Calu3 (cell line): ENCODE measurements at regions not wholly inside any gene's neighbourhood (a gene's known extent, or its start where the extent isn't known, plus 50 kb on each side); places are given as distances from the start of the nearest gene placed in this dataset.
A peak's percentile ranks its signal among the peaks of the same experiment; 100 is the strongest.
"Not testable (repeated sequence)": the region's sequence is repeated elsewhere in the genome, so short reads cannot be mapped to it uniquely, and the experiment has no call there.

Source experiments
- BruUV-seq: library from RNA; stranded (reverse); fragments of 400-500 nt; replicated peaks from 2 replicates; lab custom pipeline; 2021; lab: Mats Ljungman, UMichigan
- CTCF ChIA-PET: fragments of 300-600 bp; sonication (Branson Sonifier 250); formaldehyde crosslinking; loops from one replicate; lab custom pipeline; 2022; ENCODE audit warnings: antibody characterized with exemption; lab: Charles Lee
- DNase-seq: peaks from one replicate; pipeline ENCODE4 v3.0.0; 2022
- H3K27ac Mint-ChIP-seq: one replicate; pipeline ENCODE4 v1.8.0; 2022; ENCODE audit warnings: mixed read lengths; ENCODE audit not compliant: unreplicated experiment
- H3K27me3 Mint-ChIP-seq: one replicate; pipeline ENCODE4 v1.8.0; 2022; ENCODE audit warnings: mixed read lengths; ENCODE audit not compliant: unreplicated experiment
- H3K36me3 Mint-ChIP-seq: one replicate; pipeline ENCODE4 v1.8.0; 2022; ENCODE audit warnings: mild to moderate bottlenecking, moderate library complexity, mixed read lengths; ENCODE audit not compliant: insufficient read depth, unreplicated experiment
- H3K4me1 Mint-ChIP-seq: one replicate; pipeline ENCODE4 v1.8.0; 2022; ENCODE audit warnings: mild to moderate bottlenecking, low read depth, mixed read lengths; ENCODE audit not compliant: unreplicated experiment
- H3K4me3 Mint-ChIP-seq: one replicate; pipeline ENCODE4 v1.8.0; 2022; ENCODE audit warnings: mild to moderate bottlenecking, low read depth, moderate library complexity, mixed read lengths; ENCODE audit not compliant: unreplicated experiment
- H3K9me3 Mint-ChIP-seq: one replicate; pipeline ENCODE4 v1.8.0; 2022; ENCODE audit warnings: low read depth, mixed read lengths; ENCODE audit not compliant: unreplicated experiment
- CTCF ChIP-seq: fragments of 200-600 bp; IDR thresholded peaks from one replicate; pipeline ENCODE4 v1.8.0; 2022; ENCODE audit warnings: antibody characterized with exemption; ENCODE audit not compliant: unreplicated experiment
- intact Hi-C: fragments of 100-400 bp; cut with micrococcal nuclease; formaldehyde crosslinking; loops from one replicate; pipeline ENCODE4 v1.10.0; 2022; ENCODE audit not compliant: unreplicated experiment

GRCh38 chr5:110873773-110874437 is 135.1 kb downstream of the SLC25A46 start:
- H3K9me3 Mint-ChIP-seq, result no peaks in the 10 kb centered on the region
- no peak overlapping the region for H3K27ac Mint-ChIP-seq
- no peak for DNase-seq
- H3K4me1 Mint-ChIP-seq, result no peaks in the 10 kb centered on the region
- TF ChIP-seq CTCF, result no peak
- CTCF ChIA-PET, result no interaction called here
- intact Hi-C loops, result no loop called here
- no TSS peak for BruUV-seq
- H3K36me3 Mint-ChIP-seq, result no peaks in the 10 kb centered on the region
- H3K27me3 Mint-ChIP-seq, result no peaks in the 10 kb centered on the region
- H3K4me3 Mint-ChIP-seq, result no peak overlapping the region

- CTCF ChIA-PET, DNase-seq, intact Hi-C loops, H3K36me3 Mint-ChIP-seq, H3K4me1 Mint-ChIP-seq, H3K4me3 Mint-ChIP-seq, H3K27me3 Mint-ChIP-seq, H3K27ac Mint-ChIP-seq, H3K9me3 Mint-ChIP-seq, BruUV-seq: not testable (repeated sequence)
Observed at GRCh38 chr5:110875115-110875514, 136.3 kb downstream of the SLC25A46 start.

- intact Hi-C loops, result no loop called here
- BruUV-seq, result no TSS peak
- DNase-seq, result no peak
- CTCF ChIA-PET, result interaction anchor here (1.2 kb wide), 1 partner anchor 11 kb away, joined by 3 read pairs; no protein-coding TSS in a partner anchor
- no peak for TF ChIP-seq CTCF
- no peak overlapping the region for H3K27ac Mint-ChIP-seq
- H3K36me3 Mint-ChIP-seq, result no peaks in the 10 kb centered on the region
- H3K4me3 Mint-ChIP-seq, result no peak overlapping the region
- H3K4me1 Mint-ChIP-seq, result no peaks in the 10 kb centered on the region
- no peaks in the 10 kb centered on the region for H3K27me3 Mint-ChIP-seq
- no peaks in the 10 kb centered on the region for H3K9me3 Mint-ChIP-seq
Observed at GRCh38 chr5:110878115-110878514, 139.3 kb downstream of the SLC25A46 start.

DNA sequence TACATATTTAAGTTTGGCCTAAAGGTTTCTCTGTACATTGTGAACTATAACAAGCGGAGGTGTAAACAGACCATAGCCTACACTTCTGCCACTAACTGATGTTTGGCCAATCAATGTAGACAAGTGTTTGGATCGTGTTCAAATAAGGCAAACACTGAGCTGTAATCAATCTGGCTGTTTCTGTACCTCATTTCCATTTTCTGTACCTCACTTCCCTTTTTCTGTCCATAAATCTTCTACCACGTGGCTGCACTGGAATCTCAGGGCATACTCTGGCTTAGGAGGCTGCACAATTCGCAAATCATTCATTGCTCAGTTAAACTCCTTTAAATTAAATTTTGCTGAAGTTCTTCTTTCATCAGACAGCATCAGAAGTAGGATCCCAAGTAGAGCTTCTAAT is 140.9 kb downstream of the SLC25A46 start:
- Mint-ChIP-seq H3K9me3 (no peaks in the 10 kb centered on the region), H3K27me3 (no peaks in the 10 kb centered on the region), H3K4me1 (no peaks in the 10 kb centered on the region), H3K4me3 (no peak overlapping the region), H3K36me3 (no peaks in the 10 kb centered on the region), H3K27ac (no peak overlapping the region)
- DNase-seq, result no peak
- CTCF ChIA-PET, result no interaction called here
- TF ChIP-seq CTCF, result no peak
- intact Hi-C loops, result no loop called here
- BruUV-seq, result no TSS peak

- no peak for TF ChIP-seq CTCF
- no peaks in the 10 kb centered on the region for H3K4me1 Mint-ChIP-seq
- H3K36me3 Mint-ChIP-seq, result no peaks in the 10 kb centered on the region
- intact Hi-C loops, result no loop called here
- BruUV-seq, result no TSS peak
- H3K27me3 Mint-ChIP-seq, result no peaks in the 10 kb centered on the region
- H3K9me3 Mint-ChIP-seq, result no peaks in the 10 kb centered on the region
- H3K27ac Mint-ChIP-seq, result no peak overlapping the region
- CTCF ChIA-PET, result no interaction called here
- no peak overlapping the region for H3K4me3 Mint-ChIP-seq
- peak; percentile 21 for DNase-seq
Observed at GRCh38 chr5:110880413-110880812, 141.6 kb downstream of the SLC25A46 start.
